NCI-H510A treated with DMSO at 0.1 percent for 48 hours (cell line): ENCODE measurements at regions not wholly inside any gene's neighbourhood (a gene's known extent, or its start where the extent isn't known, plus 50 kb on each side); places are given as distances from the start of the nearest gene placed in this dataset.
"Not testable (repeated sequence)": the region's sequence is repeated elsewhere in the genome, so short reads cannot be mapped to it uniquely, and the experiment has no call there.

Source experiments
- DNase-seq: peaks from one replicate; lab custom pipeline; 2025; lab: John Stamatoyannopoulos, UW

DNA sequence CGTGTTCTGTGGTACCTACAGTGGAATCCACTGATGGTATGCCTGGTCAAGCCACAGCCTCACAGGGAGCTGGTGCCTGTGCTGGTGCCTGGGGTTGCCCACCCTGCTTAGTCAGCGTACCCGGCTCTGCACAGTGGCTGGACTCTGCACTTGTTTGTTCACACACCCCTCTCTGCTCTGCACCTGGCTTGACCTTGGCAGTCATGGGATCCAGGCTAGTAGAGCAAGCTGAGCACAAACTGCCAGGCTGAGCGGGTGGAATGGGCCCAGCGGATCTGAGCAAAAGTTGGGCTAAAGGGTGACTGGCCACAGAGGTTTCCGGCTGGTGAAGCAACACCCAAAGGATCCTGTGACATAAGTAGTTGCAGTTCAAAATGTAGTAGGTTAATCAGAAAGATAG, 163.5 kb downstream of the CDH19 start:
- DNase-seq = no peak

DNA sequence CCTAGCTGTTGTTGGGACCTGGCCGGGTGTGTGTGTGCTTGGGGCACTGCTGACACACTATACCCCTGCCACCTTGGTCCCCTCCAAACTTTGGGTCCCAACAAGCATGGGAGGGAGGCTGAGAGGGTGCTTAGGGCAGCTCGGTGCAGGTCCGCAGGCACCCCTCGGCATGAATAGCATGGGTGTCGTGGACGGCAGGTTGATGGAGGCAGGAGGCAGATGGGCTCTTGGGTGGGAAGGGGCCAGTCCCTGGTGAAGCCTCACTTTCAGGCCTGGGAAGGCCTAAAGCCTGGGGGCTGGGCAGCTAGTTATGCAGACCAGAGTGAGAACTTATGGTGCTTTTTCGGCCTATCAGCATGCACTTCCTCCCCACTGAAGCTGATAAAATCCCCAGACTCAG, 164.2 kb downstream of the CDH19 start:
- DNase-seq = no peak

DNA sequence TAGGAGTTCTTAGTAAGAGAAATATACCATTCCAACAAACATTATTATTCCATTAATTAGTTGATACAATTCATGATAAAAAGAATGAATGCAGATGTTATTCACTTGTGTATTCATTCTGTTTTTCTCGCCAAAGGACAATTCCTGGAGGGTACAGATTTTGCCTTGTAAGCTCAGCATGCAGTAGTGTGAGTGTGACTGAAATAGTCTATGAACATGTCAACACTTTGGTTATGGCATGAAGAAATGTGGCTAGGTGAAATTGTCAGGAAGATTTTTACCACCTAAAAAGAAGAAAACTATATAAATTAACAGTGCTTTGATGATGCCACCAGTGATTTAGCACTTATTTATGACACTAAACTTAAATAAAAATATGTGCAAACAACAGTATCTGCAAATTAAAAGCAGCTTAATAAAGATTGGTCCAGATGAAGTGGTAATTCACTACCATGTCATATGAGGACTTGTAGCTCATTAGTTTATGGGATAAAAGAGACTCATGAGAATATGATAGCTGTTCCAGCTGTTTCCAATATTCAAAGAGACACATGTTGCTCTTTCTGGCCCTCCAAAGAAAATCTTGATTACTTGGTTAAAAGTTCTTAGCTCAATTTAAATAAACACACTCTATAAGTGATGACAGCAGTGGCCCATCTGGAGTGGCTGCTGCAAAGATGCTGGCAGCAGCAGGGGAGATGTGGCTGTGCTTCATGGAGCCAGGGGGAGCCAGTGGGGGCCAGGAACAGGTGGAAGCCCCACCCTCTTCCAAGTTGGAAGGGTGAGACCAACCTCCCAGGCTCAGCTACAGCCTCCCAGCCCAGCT, 165.0 kb downstream of the CDH19 start:
- DNase-seq = no peak

DNA sequence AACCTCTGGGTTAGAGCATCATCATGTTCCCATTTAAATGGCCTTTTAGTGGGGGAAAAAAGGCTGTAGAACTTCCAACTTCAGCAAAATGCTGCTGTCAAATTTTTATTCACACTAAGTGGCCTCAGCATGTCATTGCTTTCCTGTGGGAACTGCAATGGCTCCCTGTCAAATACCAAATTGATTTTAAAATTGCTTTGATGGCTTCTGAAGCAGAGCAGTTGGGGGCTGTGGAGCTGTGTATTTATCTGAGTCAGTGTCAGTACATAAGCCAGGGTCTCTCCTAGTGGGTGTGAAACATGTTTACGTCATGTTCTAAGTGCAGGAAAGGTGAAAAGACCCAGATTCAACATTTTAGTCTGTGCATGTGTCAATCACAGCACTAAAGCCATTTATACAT, 171.3 kb downstream of the CDH19 start:
- DNase-seq = no peak

DNA sequence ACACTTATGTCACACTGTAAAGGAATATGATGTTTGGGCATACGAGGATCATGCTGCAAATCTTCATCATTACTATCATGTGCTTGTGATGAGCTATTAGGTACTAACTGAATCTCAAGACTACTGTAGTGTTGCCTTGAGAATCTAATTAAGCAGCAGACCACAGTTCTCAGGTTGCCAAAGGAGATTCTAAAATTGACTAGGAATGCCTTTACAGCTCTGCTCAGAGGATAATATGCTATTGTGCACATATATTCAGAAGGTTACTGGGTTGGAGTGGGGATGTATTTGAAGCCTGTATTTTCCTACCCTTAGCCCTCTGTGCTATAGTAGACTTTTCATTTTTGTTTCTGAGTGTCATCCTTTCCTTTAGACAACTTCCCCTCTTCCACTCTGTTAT, 175.1 kb downstream of the CDH19 start:
- no peak for DNase-seq

DNA sequence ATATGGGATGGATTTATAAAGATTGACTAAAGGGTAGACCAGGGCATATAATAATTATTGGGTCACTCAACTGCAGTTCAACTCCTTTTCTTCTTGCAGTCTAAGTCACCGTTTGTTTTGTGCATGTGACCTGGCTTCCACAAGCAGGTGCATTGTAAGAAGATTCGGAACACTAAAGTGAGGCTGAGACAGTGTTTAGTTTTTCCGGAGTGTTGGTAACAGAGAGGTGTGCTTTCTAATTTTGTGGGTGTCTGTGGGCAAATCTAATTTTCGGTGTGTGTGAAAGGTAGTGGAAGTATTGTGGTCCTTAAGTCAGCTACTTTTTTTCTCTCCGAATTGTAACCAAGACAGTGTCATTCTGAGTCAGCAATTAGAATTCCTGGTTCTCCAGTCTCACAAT, 184.5 kb downstream of the CDH19 start:
- DNase-seq = no peak

DNA sequence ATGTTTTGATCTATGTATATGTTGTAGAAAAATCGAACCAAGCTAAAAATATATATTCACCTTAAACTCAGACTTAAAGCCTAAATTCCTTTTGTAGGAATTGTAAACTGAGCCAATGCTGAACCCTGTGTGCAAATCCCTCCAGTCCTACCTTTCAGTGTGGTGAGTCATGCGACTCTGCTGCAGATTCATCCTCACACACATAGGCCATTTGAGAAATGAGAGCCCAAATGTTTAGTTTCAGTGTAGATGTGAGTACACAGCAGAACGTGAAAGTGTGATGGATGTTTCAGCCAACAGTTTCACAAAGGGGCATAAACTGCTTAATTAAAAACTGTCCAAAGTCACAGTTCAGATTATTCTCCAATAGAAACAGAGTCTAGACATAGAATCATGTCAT, 193.2 kb downstream of the CDH19 start:
- DNase-seq = no peak

DNA sequence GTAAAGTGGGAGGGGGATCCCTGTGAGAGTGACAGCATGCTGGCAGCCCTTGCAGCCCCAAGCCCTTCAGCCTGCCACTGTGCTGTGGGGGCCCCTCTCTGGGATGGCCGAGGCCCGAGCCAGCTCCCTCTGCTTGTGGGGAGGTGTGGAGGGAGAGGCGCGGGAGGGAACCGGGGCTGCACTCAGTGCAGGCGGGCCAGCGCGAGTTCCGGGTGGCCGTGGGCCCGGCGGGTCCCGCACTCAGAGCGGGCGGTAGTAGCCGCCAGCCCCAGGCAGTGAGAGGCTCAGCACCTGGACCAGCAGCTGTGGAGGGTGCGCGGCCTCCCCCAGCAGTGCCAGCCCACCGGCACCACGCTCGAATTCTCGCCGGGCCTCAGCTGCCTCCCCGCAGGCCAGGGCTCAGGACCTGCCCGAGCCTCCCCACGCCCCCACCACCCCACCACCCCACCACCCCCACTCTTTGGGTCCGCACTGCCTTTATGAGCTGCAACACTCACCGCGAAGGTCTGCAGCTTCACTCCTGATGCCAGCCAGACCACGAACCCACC, 208.1 kb downstream of the CDH19 start:
- DNase-seq = no peak

DNA sequence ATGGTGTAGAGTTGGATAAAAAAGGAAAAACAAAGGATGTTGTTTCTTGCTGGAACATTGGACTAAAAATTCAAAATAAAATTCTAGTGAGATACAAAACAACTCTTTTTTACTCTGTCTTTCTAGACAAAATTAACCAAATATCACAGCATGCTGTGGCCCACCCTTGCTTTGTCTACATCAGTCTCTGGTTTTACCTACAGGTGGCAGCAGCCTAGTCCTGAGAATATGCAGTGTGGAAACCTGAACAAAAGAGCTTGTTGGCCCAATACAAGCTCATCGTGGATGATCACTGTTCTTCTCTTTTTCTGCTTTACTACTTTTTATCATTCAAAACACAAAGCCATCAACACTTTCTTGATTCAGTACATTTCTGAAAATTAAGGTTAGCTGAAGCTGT, 210.4 kb downstream of the CDH19 start:
- DNase-seq = no peak

DNA sequence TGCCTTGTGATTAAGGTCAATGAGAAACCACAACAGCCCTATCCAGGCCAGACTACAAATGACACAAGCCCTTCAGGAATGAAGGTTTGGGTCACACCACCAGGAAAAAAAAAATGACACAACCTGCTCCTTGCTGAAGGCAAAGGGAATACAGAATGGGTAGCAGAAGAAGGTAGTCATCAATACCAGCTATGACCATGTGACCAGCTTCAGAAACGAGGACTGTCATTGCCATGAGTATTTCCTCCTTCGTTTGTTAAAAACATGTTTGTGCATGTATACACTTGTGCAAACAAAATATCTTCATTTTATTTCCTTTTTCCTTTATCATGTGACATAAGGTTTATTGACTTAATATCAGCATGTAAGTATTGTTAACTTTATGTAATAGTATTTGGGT, 226.6 kb downstream of the CDH19 start:
- no peak for DNase-seq

DNA sequence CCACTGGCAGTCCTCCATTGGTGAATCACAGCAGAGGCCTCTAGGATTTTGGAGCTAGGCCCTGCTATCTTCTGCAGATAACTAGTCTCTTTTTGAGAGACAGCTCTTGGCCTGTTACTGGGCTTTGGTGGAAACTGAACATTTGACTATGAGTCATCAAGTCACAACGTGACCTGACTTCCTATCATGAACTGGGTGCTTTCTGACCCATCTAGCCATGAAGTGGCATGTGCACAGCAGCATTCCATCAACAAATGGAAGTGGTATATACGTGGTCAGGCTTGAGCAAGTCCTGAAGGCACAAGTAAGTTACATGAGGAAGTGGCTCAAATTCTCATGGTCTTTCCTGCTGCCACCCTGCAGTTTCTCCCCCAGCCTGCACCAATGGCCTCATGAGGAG, 228.5 kb downstream of the CDH19 start:
- not testable (repeated sequence) for DNase-seq

DNA sequence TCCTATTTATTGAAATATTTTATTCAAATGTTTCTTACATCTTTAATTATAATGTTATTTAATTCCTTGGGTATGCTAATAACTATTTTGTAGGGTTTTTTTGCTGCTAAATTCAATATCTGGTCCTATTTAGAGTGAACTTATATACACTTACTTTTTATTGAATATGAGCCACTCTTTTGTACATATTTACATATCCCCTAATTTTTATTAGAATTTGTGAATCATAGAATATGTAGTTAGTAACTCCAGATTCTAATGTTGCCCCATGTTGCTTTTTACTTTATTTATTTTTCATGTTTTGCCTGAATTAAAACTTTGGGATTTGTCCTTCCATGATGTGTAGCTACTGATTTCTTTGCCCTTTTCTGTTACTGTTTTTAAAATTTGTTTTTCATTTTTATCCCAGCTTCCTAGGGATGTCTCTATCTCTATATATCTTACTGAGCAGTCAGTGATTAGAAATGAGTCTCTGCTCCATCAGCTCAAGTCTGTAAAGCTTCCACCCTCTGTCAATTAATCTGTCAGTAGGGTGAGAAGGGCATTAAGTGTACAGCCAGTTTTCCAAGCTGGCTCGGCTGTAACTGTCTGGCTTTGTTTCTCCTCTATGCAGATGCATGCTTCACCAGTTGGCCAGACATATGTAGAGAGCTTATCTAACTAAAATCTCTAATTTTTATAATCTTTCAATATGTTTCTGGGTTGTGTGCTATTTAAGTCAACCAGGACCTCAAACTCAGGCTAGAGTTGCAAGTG, 256.9 kb downstream of the CDH19 start:
- no peak for DNase-seq

DNA sequence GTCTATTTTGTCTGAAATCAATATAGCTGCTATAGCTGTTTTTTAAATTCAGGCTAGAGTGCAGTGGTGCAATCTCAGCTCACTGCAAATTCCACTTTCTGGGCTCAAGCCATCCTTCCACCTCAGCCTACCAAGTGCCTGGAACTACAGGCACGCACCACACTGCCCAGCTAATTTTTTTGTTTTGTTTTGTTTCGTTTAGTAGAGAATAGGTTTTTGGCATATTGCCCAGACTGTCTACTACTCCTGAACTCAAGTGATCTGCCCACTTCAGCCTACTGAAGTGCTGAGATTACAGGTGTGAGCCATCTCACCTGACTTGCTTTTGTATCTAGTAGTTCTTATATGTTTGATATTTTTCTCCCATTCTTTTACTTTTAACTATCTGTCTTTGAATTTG, 259.7 kb downstream of the CDH19 start:
- peak; percentile 94 for DNase-seq

DNA sequence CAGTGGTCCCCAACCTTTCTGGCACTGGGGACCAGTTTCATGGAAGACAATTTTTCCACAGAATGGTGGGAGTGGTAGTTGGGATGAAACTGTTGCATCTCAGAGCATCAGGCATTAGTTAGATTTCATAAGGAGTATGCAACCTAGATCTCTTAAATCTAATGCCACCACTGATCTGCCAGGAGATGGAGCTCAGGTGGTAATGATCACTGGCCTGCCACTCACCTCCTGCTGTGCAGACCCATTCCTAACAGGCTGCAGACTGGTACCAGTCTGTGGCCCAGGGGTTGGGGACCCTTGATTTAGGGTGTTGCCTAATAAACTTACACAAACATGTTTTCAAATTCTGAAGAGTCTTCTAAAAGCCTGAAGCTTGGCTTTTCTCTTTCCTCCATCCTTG, 261.3 kb downstream of the CDH19 start:
- DNase-seq = no peak

DNA sequence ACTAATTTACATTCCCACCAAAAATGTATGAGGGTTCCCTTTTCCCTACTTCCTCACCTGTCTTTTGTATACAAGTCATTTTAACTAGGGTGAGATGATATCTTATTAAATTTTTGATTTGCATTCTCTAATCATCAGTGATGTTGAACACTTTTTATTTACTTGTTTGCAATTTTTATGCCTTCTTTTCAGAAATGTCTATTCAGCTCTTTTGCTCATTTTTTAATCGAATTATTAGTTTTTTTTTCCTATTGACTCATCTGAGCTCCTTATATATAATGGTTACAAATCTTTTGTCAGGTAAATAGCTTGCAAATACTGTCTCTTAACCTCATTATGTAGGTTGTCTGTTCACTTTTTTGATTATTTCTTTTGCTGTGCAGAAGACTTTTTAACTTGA, 269.4 kb downstream of the CDH19 start:
- DNase-seq = no peak

DNA sequence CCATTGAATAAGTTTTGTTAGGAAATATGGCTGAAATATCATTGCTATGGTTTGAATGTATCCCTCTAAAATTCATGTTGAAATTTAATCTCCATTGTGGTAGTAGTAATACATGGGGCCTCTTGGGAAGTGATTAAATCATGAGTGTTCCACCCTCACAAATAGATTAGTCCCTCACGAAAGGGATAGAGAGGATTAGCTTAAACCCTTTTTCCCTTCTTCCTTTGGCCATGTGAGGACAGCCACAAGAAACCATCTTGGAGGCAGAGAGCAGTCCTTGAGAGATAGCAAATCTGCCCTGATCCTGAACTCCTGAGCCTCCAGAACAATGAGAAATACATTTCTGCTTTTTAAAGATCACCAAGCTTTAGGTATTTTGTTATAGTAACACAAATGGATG, 274.2 kb downstream of the CDH19 start:
- no peak for DNase-seq

DNA sequence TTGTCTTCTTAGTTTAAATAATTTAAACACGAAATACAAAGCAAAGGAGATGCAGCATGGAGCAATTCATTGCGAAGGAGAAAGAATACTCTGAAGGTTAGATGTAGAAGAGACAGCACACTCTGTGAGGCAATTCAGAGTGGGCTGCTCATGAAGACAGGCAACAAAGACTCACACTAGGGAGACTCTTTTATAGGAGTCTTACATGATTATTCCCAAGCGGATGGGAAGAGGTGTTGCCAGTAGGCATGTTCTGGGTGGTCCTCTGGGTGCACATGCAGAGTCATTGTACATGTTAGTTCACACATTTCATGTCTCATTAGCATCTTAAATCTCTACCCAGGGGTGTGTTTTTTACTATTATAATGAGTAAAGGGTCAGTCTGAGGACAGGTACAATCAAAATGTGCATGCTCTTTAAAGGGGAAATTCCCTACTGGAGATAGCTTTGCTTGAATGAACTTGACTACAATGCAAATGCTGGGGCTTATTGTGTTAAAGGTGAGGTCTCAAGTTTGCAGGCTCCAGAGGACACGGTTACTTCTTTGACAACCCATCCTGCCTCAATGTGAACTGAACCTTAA, 275.5 kb downstream of the CDH19 start:
- DNase-seq = no peak

DNA sequence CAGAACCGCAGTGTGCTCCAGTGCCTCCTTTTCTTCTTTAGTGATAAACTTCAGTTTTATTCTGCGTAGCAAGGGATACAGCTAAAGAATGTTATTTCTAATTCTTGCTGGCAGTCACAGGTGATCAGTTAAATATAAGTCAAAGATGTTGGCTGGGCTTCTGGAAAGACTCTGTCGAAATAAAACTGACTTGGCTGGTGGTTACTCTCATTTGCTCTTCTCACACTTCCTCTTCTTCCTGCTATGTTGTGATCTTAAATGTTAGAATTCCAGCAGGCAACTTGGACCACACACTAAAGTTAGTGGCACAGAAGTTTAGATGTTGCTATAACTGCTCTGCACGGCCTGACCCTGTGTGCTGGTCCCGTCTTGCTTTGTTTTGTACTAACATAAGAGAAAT, 278.6 kb downstream of the CDH19 start:
- DNase-seq = no peak

DNA sequence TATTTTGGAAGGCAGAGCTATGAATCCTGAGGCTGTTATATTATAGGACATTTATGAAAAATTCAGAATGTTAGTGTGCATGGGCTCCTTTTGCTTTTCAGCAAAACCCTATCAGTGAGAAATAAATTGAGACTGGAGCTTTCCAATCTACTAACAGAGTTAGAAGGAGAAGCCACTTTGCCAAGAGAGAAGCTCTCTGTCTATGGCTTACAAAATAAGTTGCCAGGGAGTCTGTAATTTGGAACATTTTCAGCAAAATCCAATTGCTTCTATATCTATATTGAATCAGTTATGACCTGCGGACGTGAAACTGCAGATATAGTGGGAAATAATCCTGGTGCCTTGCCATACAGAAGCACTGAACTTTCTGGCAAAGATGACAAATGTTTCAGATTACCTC, 279.3 kb downstream of the CDH19 start:
- DNase-seq = no peak

DNA sequence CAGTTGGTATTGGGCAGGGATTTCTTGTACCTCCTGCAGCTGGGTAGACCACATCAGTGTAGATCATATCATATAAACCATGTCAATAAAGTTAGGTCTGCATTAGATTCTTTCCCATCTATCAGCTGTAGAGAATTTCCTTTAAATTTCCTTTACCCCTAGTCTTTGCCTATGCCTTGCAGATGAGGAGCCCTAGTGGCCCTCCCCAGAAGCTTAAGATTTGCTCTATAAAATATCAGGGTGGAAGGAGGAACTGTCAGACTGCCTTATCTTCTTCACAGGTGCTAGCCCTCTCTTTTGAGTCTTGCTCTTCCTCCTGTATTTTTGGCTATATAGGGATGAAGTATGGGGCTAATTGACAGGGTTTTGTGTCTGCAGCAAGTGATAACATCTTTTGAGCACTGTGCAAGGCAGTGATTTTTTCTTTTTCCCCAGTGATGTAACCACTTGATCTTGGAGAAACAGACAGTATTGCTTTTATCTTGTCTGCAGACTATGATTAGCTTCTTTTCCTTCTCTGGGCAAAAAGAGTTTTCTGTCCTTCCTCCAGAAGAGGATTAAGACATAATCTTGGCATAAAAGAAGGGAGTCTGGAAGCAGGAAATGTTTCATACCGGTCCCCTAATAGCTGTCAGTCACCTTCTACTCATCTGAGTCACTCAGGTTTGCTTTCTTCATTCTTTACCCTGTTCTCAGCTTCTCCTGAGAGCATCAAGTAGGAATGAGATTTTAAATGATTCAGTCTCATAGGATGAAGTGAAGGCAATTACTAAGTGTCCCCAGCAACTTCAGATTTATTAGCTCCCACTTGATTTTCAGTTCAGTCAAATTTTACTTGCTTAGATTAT, 286.4 kb downstream of the CDH19 start:
- DNase-seq = no peak

DNA sequence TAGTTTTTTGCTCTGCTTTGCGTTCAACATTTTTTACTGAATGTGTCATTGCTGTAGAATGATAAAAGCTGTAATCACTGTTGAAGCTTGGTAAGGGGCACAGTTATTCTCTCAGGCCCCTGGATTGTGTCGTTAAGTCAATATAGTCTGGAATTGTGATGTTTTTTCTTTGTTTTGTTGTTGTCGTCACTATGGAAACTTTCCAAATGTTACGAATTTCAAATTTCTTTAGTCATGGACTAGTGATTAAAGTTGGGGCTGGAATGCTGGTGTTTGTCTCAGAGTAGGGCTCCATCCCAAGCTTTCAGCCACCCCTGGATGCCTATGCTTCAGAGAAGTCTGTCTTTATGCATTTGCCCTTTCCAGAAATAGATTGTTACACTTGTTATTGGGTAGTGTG, 287.2 kb downstream of the CDH19 start:
- no peak for DNase-seq

DNA sequence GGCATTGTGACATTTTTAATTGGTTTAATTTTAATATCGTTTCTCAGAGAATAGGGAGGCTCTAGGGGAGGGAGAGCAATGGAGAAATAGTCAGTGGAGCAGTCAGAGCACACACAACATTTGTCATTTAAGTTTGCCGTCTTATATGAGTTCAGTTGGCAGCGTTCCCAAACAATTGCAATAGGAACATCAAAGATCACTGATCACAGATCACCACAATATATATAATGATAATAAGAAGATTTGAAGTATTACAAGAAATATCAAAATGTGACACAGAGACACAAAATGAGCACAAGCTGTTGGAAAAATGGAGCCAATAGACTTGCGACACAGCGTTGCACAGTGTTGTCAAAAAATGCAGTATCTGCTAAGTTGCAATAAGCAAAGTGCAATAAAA, 303.7 kb downstream of the CDH19 start:
- DNase-seq = no peak
